C1 segment of cervical spinal cord (tissue), 14 donors: ENCODE measurements at regions not wholly inside any gene's neighbourhood (a gene's known extent, or its start where the extent isn't known, plus 50 kb on each side); places are given as distances from the start of the nearest gene placed in this dataset.
A peak's percentile ranks its signal among the peaks of the same experiment; 100 is the strongest.

ENCODE experiments used
- DNase-seq, 14 donors: peaks; one replicate each; lab custom pipeline; 2025; lab: John Stamatoyannopoulos, UW

- no peak for DNase-seq
These were observed 314.5 kb downstream of the TMEM161B start for GRCh38 chr5:87954121-87954520.

GRCh38 chr5:87951661-87952060, 317.0 kb downstream of the TMEM161B start:
- peak in 1 of 14 donors; percentile 6 for DNase-seq

- DNase-seq: peak in 10 of 14 donors; percentile 1 to 66 (median 28)
These were observed 318.7 kb downstream of the TMEM161B start for GRCh38 chr5:87949676-87950631.

GRCh38 chr5:87948486-87948885, 320.2 kb downstream of the TMEM161B start:
- no peak for DNase-seq

- DNase-seq: no peak
These were observed 322.4 kb downstream of the TMEM161B start for GRCh38 chr5:87946271-87946670.

- no peak for DNase-seq
These were observed 323.4 kb downstream of the TMEM161B start for GRCh38 chr5:87945286-87945650.

GRCh38 chr5:87944553-87945285, 323.9 kb downstream of the TMEM161B start:
- DNase-seq: peak in 12 of 14 donors; percentile 12 to 94 (median 68)

GRCh38 chr5:87940775-87941174, 327.9 kb downstream of the TMEM161B start:
- no peak for DNase-seq

- no peak for DNase-seq
These were observed 332.0 kb downstream of the TMEM161B start for GRCh38 chr5:87936667-87937066.

- no peak for DNase-seq
These were observed 344.2 kb downstream of the TMEM161B start for GRCh38 chr5:87924436-87924835.

GRCh38 chr5:87916320-87916719, 352.3 kb downstream of the TMEM161B start:
- DNase-seq: no peak

- DNase-seq: no peak
These were observed 356.2 kb downstream of the TMEM161B start for GRCh38 chr5:87912419-87912818.

- DNase-seq: no peak
These were observed 359.3 kb downstream of the TMEM161B start for GRCh38 chr5:87909382-87909781.

GRCh38 chr5:87906962-87907361, 361.7 kb downstream of the TMEM161B start:
- DNase-seq: no peak

GRCh38 chr5:87900419-87900818, 368.2 kb downstream of the TMEM161B start:
- DNase-seq: no peak

GRCh38 chr5:87899721-87900131, 368.9 kb downstream of the TMEM161B start:
- peak in 11 of 14 donors; percentile 1 to 73 (median 35) for DNase-seq

GRCh38 chr5:87899208-87899661, 369.4 kb downstream of the TMEM161B start:
- DNase-seq: peak in 11 of 14 donors; percentile 1 to 73 (median 33)

- no peak for DNase-seq
These were observed 370.1 kb downstream of the TMEM161B start for GRCh38 chr5:87898574-87898973.

GRCh38 chr5:87888139-87888538, 380.5 kb downstream of the TMEM161B start:
- DNase-seq: no peak

GRCh38 chr5:87887247-87887646, 381.4 kb downstream of the TMEM161B start:
- DNase-seq: no peak

- DNase-seq: no peak
These were observed 382.5 kb downstream of the TMEM161B start for GRCh38 chr5:87886164-87886563.

GRCh38 chr5:87885758-87886157, 382.9 kb downstream of the TMEM161B start:
- no peak for DNase-seq
